Panc1 (cell line): ENCODE measurements at regions not wholly inside any gene's neighbourhood (a gene's known extent, or its start where the extent isn't known, plus 50 kb on each side); places are given as distances from the start of the nearest gene placed in this dataset.

Experiments
- ATAC-seq: fragments of 200-7000 bp; cut with Tn5 transposase; 2 replicates; pipeline ENCODE4 v1.9.1; 2020; ENCODE audit warnings: mild to moderate bottlenecking, moderate library complexity
- BruUV-seq: library from RNA; stranded (reverse); fragments of 400-500 nt; replicated peaks from 2 replicates; lab custom pipeline; 2021; lab: Mats Ljungman, UMichigan
- CTCF ChIA-PET: fragments of 300-600 bp; sonication (Branson Sonifier 250); formaldehyde crosslinking; loops from one replicate; lab custom pipeline; 2022; ENCODE audit warnings: antibody characterized with exemption; lab: Charles Lee
- POLR2A ChIA-PET: fragments of 300-600 bp; sonication (Branson Sonifier 250); formaldehyde crosslinking; loops from one replicate; lab custom pipeline; 2022; ENCODE audit warnings: antibody characterized with exemption; lab: Charles Lee
- DNase-seq: peaks from one replicate; pipeline ENCODE4 v3.0.0-alpha.2; 2010; ENCODE audit warnings: low read depth, low spot score
- H3K27ac ChIP-seq: 2 replicates; pipeline ENCODE4 v1.5.1; 2011; ENCODE audit warnings: mild to moderate bottlenecking, low read length, inconsistent platforms
- H3K27me3 ChIP-seq: fragments of 200-500 bp; sonication (Bioruptor generic); 2 replicates; pipeline ENCODE4 v1.6.0; 2014; ENCODE audit warnings: low read length, inconsistent platforms; ENCODE audit not compliant: control insufficient read depth, insufficient read depth
- H3K36me3 ChIP-seq: fragments of 200-500 bp; sonication (Bioruptor generic); 2 replicates; pipeline ENCODE4 v1.5.1; 2014; ENCODE audit warnings: inconsistent platforms, mild to moderate bottlenecking, low read length, moderate library complexity; ENCODE audit not compliant: control insufficient read depth, insufficient read depth
- H3K4me1 ChIP-seq: 2 replicates; pipeline ENCODE4 v1.5.1; 2011; ENCODE audit warnings: inconsistent platforms, mild to moderate bottlenecking, low read length, moderate library complexity; ENCODE audit not compliant: control insufficient read depth, insufficient read depth
- H3K4me3 ChIP-seq, 2 experiments: 2 replicates each; pipeline ENCODE4 v1.5.1; 2011 to 2012; ENCODE audit warnings: low read depth in 2 of 2, low read length in 2 of 2, mild to moderate bottlenecking in 2 of 2, inconsistent platforms in 1 of 2, moderate library complexity in 1 of 2
- H3K9me3 ChIP-seq: fragments of 200-500 bp; sonication (Bioruptor generic); 2 replicates; pipeline ENCODE4 v1.5.1; 2014; ENCODE audit warnings: low read depth, mild to moderate bottlenecking, inconsistent platforms, low read length, moderate library complexity; ENCODE audit not compliant: control insufficient read depth, insufficient read depth
- CTCF ChIP-seq: fragments of 450-650 bp; IDR thresholded peaks from 2 replicates; pipeline ENCODE4 v1.5.1; 2017; ENCODE audit warnings: mild to moderate bottlenecking
- POLR2AphosphoS5 ChIP-seq: IDR thresholded peaks from 2 replicates; pipeline ENCODE4 v1.6.1; 2012; ENCODE audit warnings: mild to moderate bottlenecking, low read depth, low read length, moderate library complexity
- REST ChIP-seq, 2 experiments: IDR thresholded peaks; 2 replicates each; pipeline ENCODE4 v1.6.1; 2011 to 2012; ENCODE audit warnings: low read depth in 2 of 2, control low read depth in 1 of 2, low read length in 1 of 2, mild to moderate bottlenecking in 1 of 2, moderate library complexity in 1 of 2; ENCODE audit not compliant: insufficient read depth in 1 of 2
- SIN3A ChIP-seq: IDR thresholded peaks from 2 replicates; pipeline ENCODE4 v1.6.1; 2012; ENCODE audit warnings: low read depth, mild to moderate bottlenecking, low read length, moderate library complexity, borderline replicate concordance; ENCODE audit not compliant: insufficient read depth
- TCF7L2 ChIP-seq: IDR thresholded peaks from 2 replicates; pipeline ENCODE4 v1.6.1; 2011; ENCODE audit warnings: mild to moderate bottlenecking, low read depth, low read length, inconsistent platforms
- in situ Hi-C: cut with HindIII; loops from 2 replicates; pipeline ENCODE4 v1.10.0; 2016; ENCODE audit warnings: low sequenced_read_pairs, low pct_unique_long_range_greater_than_20kb
- intact Hi-C: fragments of 100-400 bp; cut with micrococcal nuclease; formaldehyde crosslinking; loops from one replicate; pipeline ENCODE4 v1.10.0; 2022; ENCODE audit not compliant: unreplicated experiment

GRCh38 chr10:36440539-36440938, 684.9 kb upstream of the ANKRD30A start:
- no peaks in the 10 kb centered on the region for H3K4me1 ChIP-seq
- ChIA-PET CTCF (no interaction called here), POLR2A (interaction anchor here (0.6 kb wide), 1 partner anchor 37 kb away, joined by 4 read pairs; no protein-coding TSS in a partner anchor)
- intact Hi-C loops (no loop called here), in situ Hi-C loops (no loop called here)
- no peaks in the 10 kb centered on the region for H3K36me3 ChIP-seq
- ATAC-seq (no peak), DNase-seq (no peak)
- H3K9me3 ChIP-seq = no peaks in the 10 kb centered on the region
- no peak overlapping the region for H3K4me3 ChIP-seq
- no peak overlapping the region for H3K27ac ChIP-seq
- BruUV-seq = no TSS peak
- no peak for TF ChIP-seq POLR2AphosphoS5
- TF ChIP-seq REST (IDR thresholded peaks at IDR 0.05; ENCODE audit: insufficient read depth in 1 of 2, low read depth in 2 of 2, low read length in 1 of 2) = no peak
- TF ChIP-seq CTCF = no peak
- TF ChIP-seq TCF7L2 = no peak
- no peak for TF ChIP-seq SIN3A
- H3K27me3 ChIP-seq = no peaks in the 10 kb centered on the region

- in situ Hi-C loops (no loop called here), intact Hi-C loops (no loop called here)
- TF ChIP-seq REST (IDR thresholded peaks at IDR 0.05; ENCODE audit: insufficient read depth in 1 of 2, low read depth in 2 of 2, low read length in 1 of 2) (no peak), CTCF (no peak), TCF7L2 (no peak), POLR2AphosphoS5 (no peak), SIN3A (no peak)
- no TSS peak for BruUV-seq
- no peaks in the 10 kb centered on the region for H3K36me3 ChIP-seq
- no peaks in the 10 kb centered on the region for H3K9me3 ChIP-seq
- no peak for ATAC-seq
- DNase-seq = no peak
- POLR2A ChIA-PET = no interaction called here
- CTCF ChIA-PET = no interaction called here
- no peaks in the 10 kb centered on the region for H3K4me1 ChIP-seq
- no peak overlapping the region for H3K27ac ChIP-seq
- no peak overlapping the region for H3K4me3 ChIP-seq
- no peaks in the 10 kb centered on the region for H3K27me3 ChIP-seq
These were observed 688.0 kb upstream of the ANKRD30A start for GRCh38 chr10:36437367-36437766.
